HepG2 (cell line): ENCODE measurements at regions not wholly inside any gene's neighbourhood (a gene's known extent, or its start where the extent isn't known, plus 50 kb on each side); places are given as distances from the start of the nearest gene placed in this dataset.

Source experiments
- ARID3A ChIP-seq: IDR thresholded peaks from 2 replicates; pipeline ENCODE4 v1.6.1; 2012; ENCODE audit warnings: low read depth, low read length, improper control_type of control experiment
- E2F5 ChIP-seq: sonication (generic); formaldehyde crosslinking; conservative IDR thresholded peaks from 2 replicates; pipeline ENCODE4 v1.4.0; 2020; ENCODE audit warnings: missing genetic modification reagents
- EHMT2 ChIP-seq: fragments of 200-600 bp; sonication (generic); IDR thresholded peaks from 2 replicates; pipeline ENCODE4 v1.7.0; 2017; ENCODE audit warnings: antibody characterized with exemption, low read depth, low read length, borderline replicate concordance
- PRDM10 ChIP-seq: sonication (generic); formaldehyde crosslinking; IDR thresholded peaks from 2 replicates; pipeline ENCODE4 v1.4.0; 2020; ENCODE audit warnings: low read depth, missing genetic modification reagents
- RFX3 ChIP-seq: IDR thresholded peaks from 2 replicates; pipeline ENCODE4 v1.6.1; 2016; ENCODE audit warnings: missing biosample characterization, missing genetic modification reagents
- SIX1 ChIP-seq: sonication (generic); formaldehyde crosslinking; IDR thresholded peaks from 2 replicates; pipeline ENCODE4 v1.4.0; 2020; ENCODE audit warnings: missing genetic modification reagents, borderline replicate concordance
- ZBTB38 ChIP-seq: sonication (generic); formaldehyde crosslinking; IDR thresholded peaks from 2 replicates; pipeline ENCODE4 v1.5.1; 2020; ENCODE audit warnings: mild to moderate bottlenecking, missing genetic modification reagents

- TF ChIP-seq PRDM10 (CRISPR knock-in tag) (peak; percentile 56; the same call in 1 of the 2 replicates), EHMT2 (no peak), ZBTB38 (CRISPR knock-in tag) (no peak), ARID3A (peak; percentile 85), SIX1 (CRISPR knock-in tag) (no peak), RFX3 (CRISPR knock-in tag) (0 out of 2 replicates have a peak, but pooled peaks have one; percentile 14), E2F5 (no peak)
These were observed 703.5 kb upstream of the TBX3 start (continued) for GRCh38 chr12:115387467-115387901.
